ENCODE measurements at regions not wholly inside any gene's neighbourhood (a gene's known extent, or its start where the extent isn't known, plus 50 kb on each side); places are given as distances from the start of the nearest gene placed in this dataset.

DNA sequence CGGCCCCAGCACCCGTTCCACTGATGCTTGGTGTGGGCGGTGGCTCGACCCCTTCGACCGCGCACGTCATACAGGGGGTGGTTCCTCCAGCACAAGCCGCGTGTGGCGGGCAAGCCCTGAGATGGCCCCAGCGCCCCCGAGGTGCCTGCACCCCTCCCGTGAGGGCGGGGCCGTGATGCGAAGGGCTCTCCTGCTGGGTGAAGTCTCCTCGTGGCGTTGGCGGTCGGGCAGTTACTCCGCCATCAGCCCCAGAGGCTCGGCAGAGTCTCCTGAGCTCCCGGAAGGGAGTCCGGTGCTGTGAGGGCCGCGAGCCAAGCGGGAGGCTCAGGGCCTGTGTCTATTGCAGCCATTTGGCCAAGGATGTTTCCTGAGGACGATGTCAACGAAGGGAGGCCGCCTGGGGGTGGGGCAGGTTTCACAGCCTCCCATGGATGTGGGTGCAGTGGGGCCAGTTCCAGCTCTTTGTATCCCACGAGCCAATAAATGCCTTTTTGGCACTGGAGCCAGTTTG is 78.1 kb upstream of the GALNT9 start:
- Histone ChIP-seq H3K36me3 (no peaks in the 10 kb centered on the region), H3K9me3 (no peaks in the 10 kb centered on the region), H3K27me3 (no peaks in the 10 kb centered on the region), H3K27ac (no peak overlapping the region), H3K4me3 (no peak overlapping the region), H3K4me1 (no peaks in the 10 kb centered on the region)
- ATAC-seq (ENCODE audit: low FRiP score in 2 of 2) (no peak), DNase-seq (no peak)
- TF ChIP-seq EP300 (IDR thresholded peaks at IDR 0.05), result no peak
- TF ChIP-seq POLR2A (IDR thresholded peaks at IDR 0.05), result no peak
- TF ChIP-seq, protein P1, sequence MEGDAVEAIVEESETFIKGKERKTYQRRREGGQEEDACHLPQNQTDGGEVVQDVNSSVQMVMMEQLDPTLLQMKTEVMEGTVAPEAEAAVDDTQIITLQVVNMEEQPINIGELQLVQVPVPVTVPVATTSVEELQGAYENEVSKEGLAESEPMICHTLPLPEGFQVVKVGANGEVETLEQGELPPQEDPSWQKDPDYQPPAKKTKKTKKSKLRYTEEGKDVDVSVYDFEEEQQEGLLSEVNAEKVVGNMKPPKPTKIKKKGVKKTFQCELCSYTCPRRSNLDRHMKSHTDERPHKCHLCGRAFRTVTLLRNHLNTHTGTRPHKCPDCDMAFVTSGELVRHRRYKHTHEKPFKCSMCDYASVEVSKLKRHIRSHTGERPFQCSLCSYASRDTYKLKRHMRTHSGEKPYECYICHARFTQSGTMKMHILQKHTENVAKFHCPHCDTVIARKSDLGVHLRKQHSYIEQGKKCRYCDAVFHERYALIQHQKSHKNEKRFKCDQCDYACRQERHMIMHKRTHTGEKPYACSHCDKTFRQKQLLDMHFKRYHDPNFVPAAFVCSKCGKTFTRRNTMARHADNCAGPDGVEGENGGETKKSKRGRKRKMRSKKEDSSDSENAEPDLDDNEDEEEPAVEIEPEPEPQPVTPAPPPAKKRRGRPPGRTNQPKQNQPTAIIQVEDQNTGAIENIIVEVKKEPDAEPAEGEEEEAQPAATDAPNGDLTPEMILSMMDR (IDR thresholded peaks at IDR 0.05), result no peak
- no peak for TF ChIP-seq POLR2AphosphoS5 (IDR thresholded peaks at IDR 0.05)
- WGBS, 2 donors, result 45 to 76% methylated on average over 3 to 28 of the region's 32 CpGs

DNA sequence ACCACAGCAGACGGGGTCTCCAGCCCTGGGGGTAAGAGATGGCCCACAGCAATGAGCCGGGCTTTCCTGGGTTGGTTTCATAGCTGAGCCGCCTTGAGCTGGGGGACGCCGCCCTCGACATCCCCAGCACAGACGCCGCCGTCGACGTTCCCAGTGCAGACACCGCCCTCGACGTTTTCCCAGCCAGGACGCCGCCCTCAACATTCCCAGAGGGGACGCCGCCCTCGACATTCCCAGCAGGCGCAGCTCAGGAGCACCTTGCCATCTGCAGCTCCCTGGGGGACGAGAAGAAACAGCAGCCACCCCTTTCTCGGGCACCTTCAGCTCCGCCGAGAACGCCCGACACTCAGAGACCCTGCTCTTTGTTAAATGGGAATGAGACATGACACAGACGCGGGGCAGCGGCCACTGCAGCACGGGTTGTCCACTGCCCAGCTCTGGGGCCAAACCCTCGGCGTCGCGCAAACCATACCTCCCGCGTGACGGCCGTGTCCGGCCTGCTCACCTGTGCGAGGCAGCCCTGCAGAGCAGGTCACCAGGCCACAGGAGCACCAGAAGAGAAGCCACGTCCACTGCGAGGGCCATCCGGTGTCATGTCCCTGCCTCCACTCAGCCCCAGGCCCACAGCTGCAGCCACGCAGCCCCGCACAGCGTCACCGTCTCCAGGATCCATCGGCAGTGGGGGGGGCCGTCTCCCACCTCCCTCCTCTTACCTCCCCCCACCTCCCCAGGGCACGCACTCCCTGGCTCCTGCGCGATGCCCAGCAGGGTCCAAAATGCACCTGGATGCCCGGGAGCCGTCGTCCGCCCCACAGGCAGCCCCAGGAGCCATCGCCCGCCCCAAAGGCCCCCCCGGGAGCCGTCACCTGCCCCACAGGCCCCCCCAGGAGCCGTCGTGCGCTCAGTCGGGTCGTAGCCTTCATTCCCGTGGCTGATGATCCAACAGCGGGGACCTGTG is 77.4 kb upstream of the GALNT9 start:
- Histone ChIP-seq H3K27ac (no peak overlapping the region), H3K4me3 (no peak overlapping the region), H3K27me3 (no peaks in the 10 kb centered on the region), H3K9me3 (no peaks in the 10 kb centered on the region), H3K36me3 (no peaks in the 10 kb centered on the region), H3K4me1 (no peaks in the 10 kb centered on the region)
- 75 to 81% methylated on average over 28 to 50 of the region's 67 CpGs for WGBS, 2 donors
- ATAC-seq (ENCODE audit: low FRiP score in 2 of 2) (no peak), DNase-seq (peak in 1 of 2 donors; percentile 81)
- TF ChIP-seq, protein P1 (IDR thresholded peaks at IDR 0.05), result no peak
- TF ChIP-seq EP300 (IDR thresholded peaks at IDR 0.05), result no peak
- no peak for TF ChIP-seq POLR2A (IDR thresholded peaks at IDR 0.05)
- no peak for TF ChIP-seq POLR2AphosphoS5 (IDR thresholded peaks at IDR 0.05)

DNA sequence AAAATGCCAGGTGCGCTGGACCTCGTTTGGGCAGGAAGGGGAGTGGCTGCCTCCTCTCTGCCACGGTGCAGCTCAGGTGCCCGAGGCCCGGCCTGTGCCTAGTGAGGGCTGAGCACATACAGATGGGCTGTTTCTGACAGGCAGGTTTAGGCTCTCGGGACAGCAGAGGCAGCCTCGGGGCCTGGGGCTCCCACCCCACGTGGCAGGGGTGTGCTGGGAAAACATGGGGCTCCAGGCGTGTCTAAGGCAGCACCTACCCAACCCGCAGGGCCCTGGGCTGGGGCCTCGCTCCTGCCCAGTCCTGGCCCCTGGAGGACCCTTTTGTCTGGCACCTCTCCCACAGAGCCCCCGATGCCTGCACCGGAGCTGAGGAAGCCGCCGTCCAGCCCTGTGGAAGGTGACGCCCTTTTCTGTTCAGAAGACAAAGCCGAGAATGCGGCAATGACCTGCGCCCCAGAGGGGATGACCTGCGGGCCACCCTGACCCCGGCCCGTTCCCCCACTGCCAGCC is 76.4 kb upstream of the GALNT9 start:
- WGBS, 2 donors, result 65 to 74% methylated on average over 15 to 19 of the region's 22 CpGs
- no peak for ATAC-seq (ENCODE audit: low FRiP score in 2 of 2)
- Histone ChIP-seq H3K4me3 (no peak overlapping the region), H3K9me3 (no peaks in the 10 kb centered on the region), H3K27ac (no peak overlapping the region), H3K27me3 (no peaks in the 10 kb centered on the region), H3K36me3 (no peaks in the 10 kb centered on the region), H3K4me1 (no peaks in the 10 kb centered on the region)
- TF ChIP-seq POLR2A (IDR thresholded peaks at IDR 0.05) (no peak), EP300 (IDR thresholded peaks at IDR 0.05) (no peak), POLR2AphosphoS5 (IDR thresholded peaks at IDR 0.05) (no peak)
- TF ChIP-seq, protein P1 (IDR thresholded peaks at IDR 0.05), result no peak
- peak in 1 of 2 donors; percentile 79 for DNase-seq

DNA sequence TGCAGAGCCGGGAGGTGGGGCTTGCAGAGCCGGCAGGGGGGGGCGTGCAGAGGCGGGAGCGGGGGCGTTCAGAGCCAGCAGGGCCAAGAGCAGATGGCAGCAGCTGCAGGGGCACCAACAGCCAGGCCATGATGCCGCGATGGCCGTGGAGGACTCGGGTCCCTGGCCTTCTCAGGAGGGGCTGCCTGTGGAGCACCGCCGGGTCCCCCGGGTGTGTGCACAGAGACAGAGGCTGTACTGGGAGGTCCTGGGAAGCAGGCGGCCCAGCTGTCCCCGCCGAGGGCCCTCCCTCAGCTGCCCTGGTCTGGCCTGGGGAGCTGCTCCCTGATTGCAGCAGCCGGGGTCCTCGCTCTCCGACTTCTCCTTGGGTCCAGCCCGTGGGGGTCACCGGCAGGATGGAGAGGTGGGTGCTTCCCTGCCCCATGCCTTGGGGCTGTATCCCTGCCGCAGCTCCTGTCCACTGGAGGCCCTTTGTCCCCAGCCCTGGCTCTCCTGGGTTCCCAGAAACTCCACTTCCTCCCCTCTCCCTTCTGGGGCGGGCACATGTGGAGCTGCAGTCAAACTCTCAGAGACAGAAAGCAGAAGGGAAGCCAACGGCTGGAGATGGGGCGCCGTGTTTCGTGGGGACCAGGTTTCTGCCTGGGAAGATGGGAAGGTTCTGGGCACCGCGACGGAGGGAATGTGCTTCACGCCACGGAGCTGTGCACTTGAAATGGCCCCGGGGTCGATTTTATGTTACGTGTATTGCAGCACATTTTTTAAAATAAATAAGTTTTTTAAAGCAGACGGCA is 75.8 kb upstream of the GALNT9 start:
- H3K9me3 ChIP-seq, result no peaks in the 10 kb centered on the region
- TF ChIP-seq EP300 (IDR thresholded peaks at IDR 0.05), result no peak
- TF ChIP-seq POLR2AphosphoS5 (IDR thresholded peaks at IDR 0.05), result no peak
- TF ChIP-seq, protein P1 (IDR thresholded peaks at IDR 0.05), result no peak
- no peak for TF ChIP-seq POLR2A (IDR thresholded peaks at IDR 0.05)
- H3K4me1 ChIP-seq, result no peaks in the 10 kb centered on the region
- H3K4me3 ChIP-seq, result no peak overlapping the region
- H3K27ac ChIP-seq, result no peak overlapping the region
- peak in 1 of 2 donors; percentile 80 for DNase-seq
- WGBS, 2 donors, result 72 to 73% methylated on average over 13 to 25 of the region's 36 CpGs
- peaks cover 0 to 5% (median 0%) of the 10 kb centered on the region in 4 donors for H3K27me3 ChIP-seq
- no peak for ATAC-seq (ENCODE audit: low FRiP score in 2 of 2)
- no peaks in the 10 kb centered on the region for H3K36me3 ChIP-seq

Data from upper lobe of left lung (tissue), 6 donors.